Neural cell (in vitro differentiated cells): ENCODE measurements at regions not wholly inside any gene's neighbourhood (a gene's known extent, or its start where the extent isn't known, plus 50 kb on each side); places are given as distances from the start of the nearest gene placed in this dataset.

ENCODE experiments used
- H2AFZ ChIP-seq: fragments of 200-600, 300-800 bp; sonication (generic), shearing (Covaris generic); 2 replicates; pipeline ENCODE4 v1.6.0; 2014; ENCODE audit warnings: low read depth, mild to moderate bottlenecking, antibody characterized with exemption, low read length, moderate library complexity
- H3F3A ChIP-seq: fragments of 200-600 bp; shearing (Covaris generic); 2 replicates; pipeline ENCODE4 v1.6.1; 2016; ENCODE audit warnings: mild to moderate bottlenecking, moderate library complexity, mixed read lengths, antibody characterized with exemption, low read length; ENCODE audit not compliant: insufficient read depth, poor library complexity, severe bottlenecking
- H3K27ac ChIP-seq: fragments of 200-600, 300-800 bp; sonication (generic), shearing (Covaris generic); 2 replicates; pipeline ENCODE4 v1.5.1; 2014; ENCODE audit warnings: mild to moderate bottlenecking, low read length, moderate library complexity
- H3K27me3 ChIP-seq: fragments of 300-800, 200-600 bp; sonication (generic), shearing (Covaris generic); 2 replicates; pipeline ENCODE4 v1.6.0; 2014; ENCODE audit warnings: mild to moderate bottlenecking, low read depth, low read length, moderate library complexity; ENCODE audit not compliant: insufficient read depth
- H3K36me3 ChIP-seq: fragments of 300-800, 200-600 bp; sonication (generic), shearing (Covaris generic); 2 replicates; pipeline ENCODE4 v1.5.1; 2014; ENCODE audit warnings: mild to moderate bottlenecking, antibody characterized with exemption, low read length, moderate library complexity; ENCODE audit not compliant: insufficient read depth
- H3K4me2 ChIP-seq: fragments of 300-800, 200-600 bp; sonication (generic), shearing (Covaris generic); 2 replicates; pipeline ENCODE4 v1.6.0; 2014; ENCODE audit warnings: mild to moderate bottlenecking, low read length
- H3K4me3 ChIP-seq: fragments of 300-800, 200-600 bp; sonication (generic), shearing (Covaris generic); 2 replicates; pipeline ENCODE4 v1.5.1; 2014; ENCODE audit warnings: mild to moderate bottlenecking, low read length, moderate library complexity
- H3K79me2 ChIP-seq: fragments of 200-600 bp; shearing (Covaris generic); replicated peaks from 2 replicates; pipeline ENCODE4 v1.6.0; 2014; ENCODE audit warnings: mild to moderate bottlenecking, low read length, moderate library complexity; ENCODE audit not compliant: insufficient read depth
- H3K9ac ChIP-seq: fragments of 300-800, 200-600 bp; sonication (generic), shearing (Covaris generic); 2 replicates; pipeline ENCODE4 v1.6.1; 2016; ENCODE audit warnings: mild to moderate bottlenecking, low read length, mixed read lengths
- H3K9me2 ChIP-seq: fragments of 200-600 bp; shearing (Covaris generic); 2 replicates; pipeline ENCODE4 v1.6.1; 2016; ENCODE audit warnings: mild to moderate bottlenecking, low read length, mixed read lengths; ENCODE audit not compliant: insufficient read depth
- H3K9me3 ChIP-seq: fragments of 200-600, 300-800 bp; sonication (generic), shearing (Covaris generic); 2 replicates; pipeline ENCODE4 v1.6.1; 2016; ENCODE audit warnings: mild to moderate bottlenecking, mixed run types, low read length, moderate library complexity, mixed read lengths
- H4K20me1 ChIP-seq: fragments of 200-600 bp; shearing (Covaris generic); 2 replicates; pipeline ENCODE4 v1.6.1; 2016; ENCODE audit warnings: mild to moderate bottlenecking, mixed run types; ENCODE audit not compliant: insufficient read depth
- EP300 ChIP-seq: fragments of 450-650 bp; conservative IDR thresholded peaks from 2 replicates; pipeline ENCODE4 v1.6.1; 2014; ENCODE audit warnings: antibody characterized with exemption, mild to moderate bottlenecking, moderate library complexity; ENCODE audit not compliant: poor library complexity, severe bottlenecking
- EZH2 ChIP-seq: fragments of 200-600, 300-800 bp; shearing (Covaris generic), sonication (generic); IDR thresholded peaks from 2 replicates; pipeline ENCODE4 v1.6.1; 2014; ENCODE audit warnings: antibody characterized with exemption, low read length, borderline replicate concordance, mild to moderate bottlenecking; ENCODE audit not compliant: insufficient read depth, poor library complexity, severe bottlenecking
- MXI1 ChIP-seq: fragments of 450-650 bp; conservative IDR thresholded peaks from 2 replicates; pipeline ENCODE4 v1.6.1; 2014; ENCODE audit warnings: antibody characterized with exemption, mild to moderate bottlenecking; ENCODE audit not compliant: poor library complexity, severe bottlenecking
- POLR2AphosphoS5 ChIP-seq: IDR thresholded peaks from 2 replicates; pipeline ENCODE4 v1.6.1; 2012
- RAD21 ChIP-seq: fragments of 450-650 bp; conservative IDR thresholded peaks from 2 replicates; pipeline ENCODE4 v1.6.1; 2014; ENCODE audit warnings: antibody characterized with exemption, mild to moderate bottlenecking, moderate library complexity
- SMC3 ChIP-seq: fragments of 450-650 bp; conservative IDR thresholded peaks from 2 replicates; pipeline ENCODE4 v1.6.1; 2014; ENCODE audit warnings: antibody characterized with exemption, mild to moderate bottlenecking, moderate library complexity; ENCODE audit not compliant: poor library complexity
- TAF1 ChIP-seq: IDR thresholded peaks from 2 replicates; pipeline ENCODE4 v1.6.1; 2012; ENCODE audit warnings: low read depth
- TF ChIP-seq, protein P1 (sequence below): IDR thresholded peaks from 2 replicates; pipeline ENCODE4 v1.6.1; 2012; ENCODE audit warnings: borderline replicate concordance
- TF ChIP-seq, protein P2 (sequence below): fragments of 450-650 bp; IDR thresholded peaks from 2 replicates; pipeline ENCODE4 v1.5.1; 2014; ENCODE audit warnings: antibody characterized with exemption, mild to moderate bottlenecking, moderate library complexity; ENCODE audit not compliant: poor library complexity, severe bottlenecking

DNA sequence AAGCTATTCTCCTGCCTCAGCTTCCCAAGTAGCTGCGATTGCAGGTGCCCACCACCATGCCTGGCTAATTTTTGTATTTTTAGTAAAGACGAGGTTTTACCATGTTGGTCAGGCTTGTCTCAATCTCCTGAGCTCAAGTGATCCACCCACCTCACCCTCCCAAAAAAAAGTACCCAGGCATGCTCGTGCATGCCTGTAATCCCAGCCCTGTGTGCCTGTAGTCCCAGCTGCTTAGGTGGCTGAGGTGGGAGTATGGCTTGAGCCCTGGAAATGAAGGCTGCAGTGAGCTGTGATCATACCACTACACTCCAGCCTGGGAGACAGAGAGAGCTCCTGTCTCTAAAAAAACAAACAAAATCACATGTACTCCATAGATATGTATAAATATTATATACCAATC, 176.5 kb downstream of the SOX2 start:
- Histone ChIP-seq H3K9me2 (no peaks in the 10 kb centered on the region), H3K79me2 (no peaks in the 10 kb centered on the region), H3K9ac (no peak overlapping the region), H3K27me3 (no peaks in the 10 kb centered on the region), H3K27ac (no peak overlapping the region), H4K20me1 (no peaks in the 10 kb centered on the region), H3K36me3 (no peaks in the 10 kb centered on the region), H3K4me3 (no peak overlapping the region), H2AFZ (no peak overlapping the region), H3K9me3 (no peaks in the 10 kb centered on the region), H3K4me2 (no peak overlapping the region), H3F3A (no peaks in the 10 kb centered on the region)
- TF ChIP-seq, protein P1, sequence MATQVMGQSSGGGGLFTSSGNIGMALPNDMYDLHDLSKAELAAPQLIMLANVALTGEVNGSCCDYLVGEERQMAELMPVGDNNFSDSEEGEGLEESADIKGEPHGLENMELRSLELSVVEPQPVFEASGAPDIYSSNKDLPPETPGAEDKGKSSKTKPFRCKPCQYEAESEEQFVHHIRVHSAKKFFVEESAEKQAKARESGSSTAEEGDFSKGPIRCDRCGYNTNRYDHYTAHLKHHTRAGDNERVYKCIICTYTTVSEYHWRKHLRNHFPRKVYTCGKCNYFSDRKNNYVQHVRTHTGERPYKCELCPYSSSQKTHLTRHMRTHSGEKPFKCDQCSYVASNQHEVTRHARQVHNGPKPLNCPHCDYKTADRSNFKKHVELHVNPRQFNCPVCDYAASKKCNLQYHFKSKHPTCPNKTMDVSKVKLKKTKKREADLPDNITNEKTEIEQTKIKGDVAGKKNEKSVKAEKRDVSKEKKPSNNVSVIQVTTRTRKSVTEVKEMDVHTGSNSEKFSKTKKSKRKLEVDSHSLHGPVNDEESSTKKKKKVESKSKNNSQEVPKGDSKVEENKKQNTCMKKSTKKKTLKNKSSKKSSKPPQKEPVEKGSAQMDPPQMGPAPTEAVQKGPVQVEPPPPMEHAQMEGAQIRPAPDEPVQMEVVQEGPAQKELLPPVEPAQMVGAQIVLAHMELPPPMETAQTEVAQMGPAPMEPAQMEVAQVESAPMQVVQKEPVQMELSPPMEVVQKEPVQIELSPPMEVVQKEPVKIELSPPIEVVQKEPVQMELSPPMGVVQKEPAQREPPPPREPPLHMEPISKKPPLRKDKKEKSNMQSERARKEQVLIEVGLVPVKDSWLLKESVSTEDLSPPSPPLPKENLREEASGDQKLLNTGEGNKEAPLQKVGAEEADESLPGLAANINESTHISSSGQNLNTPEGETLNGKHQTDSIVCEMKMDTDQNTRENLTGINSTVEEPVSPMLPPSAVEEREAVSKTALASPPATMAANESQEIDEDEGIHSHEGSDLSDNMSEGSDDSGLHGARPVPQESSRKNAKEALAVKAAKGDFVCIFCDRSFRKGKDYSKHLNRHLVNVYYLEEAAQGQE = no peak
- TF ChIP-seq EZH2 = no peak
- TF ChIP-seq, protein P2, sequence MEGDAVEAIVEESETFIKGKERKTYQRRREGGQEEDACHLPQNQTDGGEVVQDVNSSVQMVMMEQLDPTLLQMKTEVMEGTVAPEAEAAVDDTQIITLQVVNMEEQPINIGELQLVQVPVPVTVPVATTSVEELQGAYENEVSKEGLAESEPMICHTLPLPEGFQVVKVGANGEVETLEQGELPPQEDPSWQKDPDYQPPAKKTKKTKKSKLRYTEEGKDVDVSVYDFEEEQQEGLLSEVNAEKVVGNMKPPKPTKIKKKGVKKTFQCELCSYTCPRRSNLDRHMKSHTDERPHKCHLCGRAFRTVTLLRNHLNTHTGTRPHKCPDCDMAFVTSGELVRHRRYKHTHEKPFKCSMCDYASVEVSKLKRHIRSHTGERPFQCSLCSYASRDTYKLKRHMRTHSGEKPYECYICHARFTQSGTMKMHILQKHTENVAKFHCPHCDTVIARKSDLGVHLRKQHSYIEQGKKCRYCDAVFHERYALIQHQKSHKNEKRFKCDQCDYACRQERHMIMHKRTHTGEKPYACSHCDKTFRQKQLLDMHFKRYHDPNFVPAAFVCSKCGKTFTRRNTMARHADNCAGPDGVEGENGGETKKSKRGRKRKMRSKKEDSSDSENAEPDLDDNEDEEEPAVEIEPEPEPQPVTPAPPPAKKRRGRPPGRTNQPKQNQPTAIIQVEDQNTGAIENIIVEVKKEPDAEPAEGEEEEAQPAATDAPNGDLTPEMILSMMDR = no peak
- TF ChIP-seq POLR2AphosphoS5 = no peak
- TF ChIP-seq MXI1 = no peak
- TF ChIP-seq TAF1 = no peak
- TF ChIP-seq SMC3 = no peak
- no peak for TF ChIP-seq RAD21
- TF ChIP-seq EP300 = no peak

GRCh38 chr3:181892848-181893247, 181.1 kb downstream of the SOX2 start:
- no peaks in the 10 kb centered on the region for H3K79me2 ChIP-seq
- H3K9ac ChIP-seq = no peak overlapping the region
- no peak overlapping the region for H2AFZ ChIP-seq
- no peaks in the 10 kb centered on the region for H4K20me1 ChIP-seq
- H3K9me3 ChIP-seq = no peaks in the 10 kb centered on the region
- H3K27ac ChIP-seq = no peak overlapping the region
- H3K9me2 ChIP-seq = no peaks in the 10 kb centered on the region
- no peaks in the 10 kb centered on the region for H3K27me3 ChIP-seq
- no peaks in the 10 kb centered on the region for H3F3A ChIP-seq
- H3K4me2 ChIP-seq = no peak overlapping the region
- TF ChIP-seq SMC3 (no peak), MXI1 (no peak), RAD21 (no peak), POLR2AphosphoS5 (no peak), TAF1 (no peak), EP300 (no peak), EZH2 (no peak)
- TF ChIP-seq, protein P2 = no peak
- TF ChIP-seq, protein P1 = no peak
- H3K36me3 ChIP-seq = no peaks in the 10 kb centered on the region
- H3K4me3 ChIP-seq = no peak overlapping the region
